ENCODE measurements at regions not wholly inside any gene's neighbourhood (a gene's known extent, or its start where the extent isn't known, plus 50 kb on each side); places are given as distances from the start of the nearest gene placed in this dataset.

DNA sequence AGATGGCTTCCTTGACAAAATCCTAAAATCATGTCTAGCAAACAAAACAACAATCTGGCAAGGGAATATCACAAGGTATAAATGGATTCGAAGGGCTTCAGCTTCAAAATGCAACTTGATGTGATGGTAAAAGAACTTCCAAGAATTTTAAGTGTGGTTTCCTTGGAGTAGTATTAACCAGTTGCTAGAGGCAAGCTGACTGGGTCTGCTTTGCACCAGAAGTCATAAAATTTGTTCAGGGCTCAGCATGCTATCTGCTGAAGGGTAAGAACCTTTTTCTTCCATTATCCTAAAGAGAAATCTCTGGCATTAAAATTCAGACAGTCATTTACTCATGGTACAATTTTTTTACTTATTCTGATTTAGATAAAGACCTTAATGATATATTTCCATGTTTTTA is 516.7 kb downstream of the TXNL1 start:
- no peak for TF ChIP-seq POLR2A (IDR thresholded peaks at IDR 0.05)
- TF ChIP-seq, protein P1, sequence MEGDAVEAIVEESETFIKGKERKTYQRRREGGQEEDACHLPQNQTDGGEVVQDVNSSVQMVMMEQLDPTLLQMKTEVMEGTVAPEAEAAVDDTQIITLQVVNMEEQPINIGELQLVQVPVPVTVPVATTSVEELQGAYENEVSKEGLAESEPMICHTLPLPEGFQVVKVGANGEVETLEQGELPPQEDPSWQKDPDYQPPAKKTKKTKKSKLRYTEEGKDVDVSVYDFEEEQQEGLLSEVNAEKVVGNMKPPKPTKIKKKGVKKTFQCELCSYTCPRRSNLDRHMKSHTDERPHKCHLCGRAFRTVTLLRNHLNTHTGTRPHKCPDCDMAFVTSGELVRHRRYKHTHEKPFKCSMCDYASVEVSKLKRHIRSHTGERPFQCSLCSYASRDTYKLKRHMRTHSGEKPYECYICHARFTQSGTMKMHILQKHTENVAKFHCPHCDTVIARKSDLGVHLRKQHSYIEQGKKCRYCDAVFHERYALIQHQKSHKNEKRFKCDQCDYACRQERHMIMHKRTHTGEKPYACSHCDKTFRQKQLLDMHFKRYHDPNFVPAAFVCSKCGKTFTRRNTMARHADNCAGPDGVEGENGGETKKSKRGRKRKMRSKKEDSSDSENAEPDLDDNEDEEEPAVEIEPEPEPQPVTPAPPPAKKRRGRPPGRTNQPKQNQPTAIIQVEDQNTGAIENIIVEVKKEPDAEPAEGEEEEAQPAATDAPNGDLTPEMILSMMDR (IDR thresholded peaks at IDR 0.05), result no peak
- no peak for TF ChIP-seq POLR2AphosphoS5 (IDR thresholded peaks at IDR 0.05)
- TF ChIP-seq EP300 (IDR thresholded peaks at IDR 0.05), result no peak

Data from sigmoid colon (tissue), 4 donors.